ENCODE measurements at regions not wholly inside any gene's neighbourhood (a gene's known extent, or its start where the extent isn't known, plus 50 kb on each side); places are given as distances from the start of the nearest gene placed in this dataset.

DNA sequence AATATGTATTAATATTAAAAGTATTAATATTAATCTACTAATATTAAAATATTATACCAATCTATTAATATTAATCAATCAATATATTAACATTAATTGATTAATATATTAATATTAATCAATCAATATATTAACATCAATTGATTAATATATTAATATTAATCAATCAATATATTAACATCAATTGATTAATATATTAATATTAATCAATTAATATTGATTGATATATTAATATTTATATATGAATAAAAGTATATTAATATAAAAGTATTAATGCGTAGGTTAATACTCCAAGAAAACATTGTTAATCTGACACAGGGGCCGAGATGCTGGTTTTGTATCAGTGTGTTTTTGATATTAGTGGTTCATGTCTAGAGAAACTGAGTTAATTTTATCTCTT lies 1430.1 kb upstream of the SEL1L start:
- no peaks in the 10 kb centered on the region for H4K20me1 ChIP-seq (replicated peaks; ENCODE audit: insufficient read depth)
- H3K4me1 Mint-ChIP-seq, result no peaks in the 10 kb centered on the region
- no peaks in the 10 kb centered on the region; the same call in 1 of the 2 replicates for H3K4me1 ChIP-seq (ENCODE audit: insufficient read depth)
- no peaks in the 10 kb centered on the region for H3F3A ChIP-seq (replicated peaks; ENCODE audit: low read depth)
- H3K4me3 ChIP-seq, result no peak overlapping the region
- no peak overlapping the region for H3K4me3 Mint-ChIP-seq
- H3K36me3 ChIP-seq (ENCODE audit: insufficient read depth), result no peaks in the 10 kb centered on the region
- H3K27me3 Mint-ChIP-seq (ENCODE audit: insufficient read depth, low read depth, poor library complexity), result no peaks in the 10 kb centered on the region
- no peaks in the 10 kb centered on the region for H3K27me3 ChIP-seq (ENCODE audit: insufficient read depth)
- peaks cover 5% of the 10 kb centered on the region; the same call in 1 of the 3 replicates for H3K9me3 Mint-ChIP-seq
- no peaks in the 10 kb centered on the region for H3K36me3 Mint-ChIP-seq (ENCODE audit: low read depth)
- H3K27ac ChIP-seq (ENCODE audit: low read depth), result no peak overlapping the region
- no peak for TF ChIP-seq NANOG (IDR thresholded peaks at IDR 0.05; ENCODE audit: borderline replicate concordance)
- no peak for TF ChIP-seq JUNB (IDR thresholded peaks at IDR 0.05; ENCODE audit: unreplicated experiment)
- ATAC-seq (no peak), DNase-seq (ENCODE audit: low spot score) (no peak)
- no peak overlapping the region for H2AFZ ChIP-seq
- H3K4me2 ChIP-seq, result no peak overlapping the region
- H3K27ac Mint-ChIP-seq, result no peak overlapping the region
- no peaks in the 10 kb centered on the region for H3K79me2 ChIP-seq (replicated peaks; ENCODE audit: insufficient read depth)
- H3K9me2 ChIP-seq (ENCODE audit: insufficient read depth), result no peaks in the 10 kb centered on the region

DNA sequence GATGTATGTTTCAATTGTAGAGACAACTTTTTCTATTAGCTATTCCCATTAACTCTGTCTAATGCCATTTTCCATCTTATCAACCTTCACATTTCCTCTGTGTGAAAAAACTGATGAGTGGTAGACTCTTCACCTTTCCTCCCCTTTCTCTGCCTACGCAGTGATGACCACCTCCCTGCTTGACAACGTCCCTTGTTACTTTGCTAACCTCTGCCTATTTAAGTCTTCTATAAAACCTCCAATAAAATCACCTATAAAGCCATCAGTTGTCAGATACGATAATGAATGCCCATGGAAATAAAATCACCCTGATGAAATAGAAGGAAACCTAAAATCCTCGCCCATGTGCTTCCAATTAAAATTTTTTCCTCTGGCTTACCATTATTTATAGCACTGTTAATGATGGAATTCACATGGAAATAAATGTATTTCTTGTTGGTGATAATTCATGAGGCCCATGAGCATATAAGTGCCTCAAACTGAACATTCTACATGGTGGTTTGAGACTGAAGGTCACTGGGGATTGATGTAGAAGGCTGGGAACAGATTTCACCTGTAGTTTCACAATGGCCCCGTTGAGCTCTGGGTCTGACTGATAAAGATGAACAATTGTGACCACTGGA lies 1454.0 kb upstream of the SEL1L start:
- DNase-seq (ENCODE audit: low spot score), result no peak
- no peaks in the 10 kb centered on the region for H3K79me2 ChIP-seq (replicated peaks; ENCODE audit: insufficient read depth)
- no peaks in the 10 kb centered on the region for H3K9me2 ChIP-seq (ENCODE audit: insufficient read depth)
- H3K4me3 ChIP-seq, result no peak overlapping the region
- H3K27me3 ChIP-seq (ENCODE audit: insufficient read depth), result no peaks in the 10 kb centered on the region
- Mint-ChIP-seq H3K36me3 (ENCODE audit: low read depth) (no peaks in the 10 kb centered on the region), H3K27me3 (ENCODE audit: insufficient read depth, low read depth, poor library complexity) (no peaks in the 10 kb centered on the region), H3K9me3 (peaks cover 3% of the 10 kb centered on the region; the same call in 2 of the 3 replicates), H3K4me1 (no peaks in the 10 kb centered on the region), H3K27ac (no peak overlapping the region), H3K4me3 (no peak overlapping the region)
- no peaks in the 10 kb centered on the region for H4K20me1 ChIP-seq (replicated peaks; ENCODE audit: insufficient read depth)
- H3K4me2 ChIP-seq, result no peak overlapping the region
- no peaks in the 10 kb centered on the region for H3K36me3 ChIP-seq (ENCODE audit: insufficient read depth)
- H3K27ac ChIP-seq (ENCODE audit: low read depth), result no peak overlapping the region
- no peak for ATAC-seq
- H2AFZ ChIP-seq, result no peak overlapping the region
- no peaks in the 10 kb centered on the region for H3F3A ChIP-seq (replicated peaks; ENCODE audit: low read depth)
- no peaks in the 10 kb centered on the region for H3K4me1 ChIP-seq (ENCODE audit: insufficient read depth)
- no peak for TF ChIP-seq ZNF331 (CRISPR knock-in tag; IDR thresholded peaks at IDR 0.05; ENCODE audit: low read depth)
- no peak for TF ChIP-seq EZH2phosphoT487 (IDR thresholded peaks at IDR 0.05; ENCODE audit: unreplicated experiment)
- TF ChIP-seq POLR2AphosphoS5 (IDR thresholded peaks at IDR 0.05; ENCODE audit: low read depth), result no peak
- no peak for TF ChIP-seq NANOG (IDR thresholded peaks at IDR 0.05; ENCODE audit: borderline replicate concordance)
- TF ChIP-seq, protein P1, sequence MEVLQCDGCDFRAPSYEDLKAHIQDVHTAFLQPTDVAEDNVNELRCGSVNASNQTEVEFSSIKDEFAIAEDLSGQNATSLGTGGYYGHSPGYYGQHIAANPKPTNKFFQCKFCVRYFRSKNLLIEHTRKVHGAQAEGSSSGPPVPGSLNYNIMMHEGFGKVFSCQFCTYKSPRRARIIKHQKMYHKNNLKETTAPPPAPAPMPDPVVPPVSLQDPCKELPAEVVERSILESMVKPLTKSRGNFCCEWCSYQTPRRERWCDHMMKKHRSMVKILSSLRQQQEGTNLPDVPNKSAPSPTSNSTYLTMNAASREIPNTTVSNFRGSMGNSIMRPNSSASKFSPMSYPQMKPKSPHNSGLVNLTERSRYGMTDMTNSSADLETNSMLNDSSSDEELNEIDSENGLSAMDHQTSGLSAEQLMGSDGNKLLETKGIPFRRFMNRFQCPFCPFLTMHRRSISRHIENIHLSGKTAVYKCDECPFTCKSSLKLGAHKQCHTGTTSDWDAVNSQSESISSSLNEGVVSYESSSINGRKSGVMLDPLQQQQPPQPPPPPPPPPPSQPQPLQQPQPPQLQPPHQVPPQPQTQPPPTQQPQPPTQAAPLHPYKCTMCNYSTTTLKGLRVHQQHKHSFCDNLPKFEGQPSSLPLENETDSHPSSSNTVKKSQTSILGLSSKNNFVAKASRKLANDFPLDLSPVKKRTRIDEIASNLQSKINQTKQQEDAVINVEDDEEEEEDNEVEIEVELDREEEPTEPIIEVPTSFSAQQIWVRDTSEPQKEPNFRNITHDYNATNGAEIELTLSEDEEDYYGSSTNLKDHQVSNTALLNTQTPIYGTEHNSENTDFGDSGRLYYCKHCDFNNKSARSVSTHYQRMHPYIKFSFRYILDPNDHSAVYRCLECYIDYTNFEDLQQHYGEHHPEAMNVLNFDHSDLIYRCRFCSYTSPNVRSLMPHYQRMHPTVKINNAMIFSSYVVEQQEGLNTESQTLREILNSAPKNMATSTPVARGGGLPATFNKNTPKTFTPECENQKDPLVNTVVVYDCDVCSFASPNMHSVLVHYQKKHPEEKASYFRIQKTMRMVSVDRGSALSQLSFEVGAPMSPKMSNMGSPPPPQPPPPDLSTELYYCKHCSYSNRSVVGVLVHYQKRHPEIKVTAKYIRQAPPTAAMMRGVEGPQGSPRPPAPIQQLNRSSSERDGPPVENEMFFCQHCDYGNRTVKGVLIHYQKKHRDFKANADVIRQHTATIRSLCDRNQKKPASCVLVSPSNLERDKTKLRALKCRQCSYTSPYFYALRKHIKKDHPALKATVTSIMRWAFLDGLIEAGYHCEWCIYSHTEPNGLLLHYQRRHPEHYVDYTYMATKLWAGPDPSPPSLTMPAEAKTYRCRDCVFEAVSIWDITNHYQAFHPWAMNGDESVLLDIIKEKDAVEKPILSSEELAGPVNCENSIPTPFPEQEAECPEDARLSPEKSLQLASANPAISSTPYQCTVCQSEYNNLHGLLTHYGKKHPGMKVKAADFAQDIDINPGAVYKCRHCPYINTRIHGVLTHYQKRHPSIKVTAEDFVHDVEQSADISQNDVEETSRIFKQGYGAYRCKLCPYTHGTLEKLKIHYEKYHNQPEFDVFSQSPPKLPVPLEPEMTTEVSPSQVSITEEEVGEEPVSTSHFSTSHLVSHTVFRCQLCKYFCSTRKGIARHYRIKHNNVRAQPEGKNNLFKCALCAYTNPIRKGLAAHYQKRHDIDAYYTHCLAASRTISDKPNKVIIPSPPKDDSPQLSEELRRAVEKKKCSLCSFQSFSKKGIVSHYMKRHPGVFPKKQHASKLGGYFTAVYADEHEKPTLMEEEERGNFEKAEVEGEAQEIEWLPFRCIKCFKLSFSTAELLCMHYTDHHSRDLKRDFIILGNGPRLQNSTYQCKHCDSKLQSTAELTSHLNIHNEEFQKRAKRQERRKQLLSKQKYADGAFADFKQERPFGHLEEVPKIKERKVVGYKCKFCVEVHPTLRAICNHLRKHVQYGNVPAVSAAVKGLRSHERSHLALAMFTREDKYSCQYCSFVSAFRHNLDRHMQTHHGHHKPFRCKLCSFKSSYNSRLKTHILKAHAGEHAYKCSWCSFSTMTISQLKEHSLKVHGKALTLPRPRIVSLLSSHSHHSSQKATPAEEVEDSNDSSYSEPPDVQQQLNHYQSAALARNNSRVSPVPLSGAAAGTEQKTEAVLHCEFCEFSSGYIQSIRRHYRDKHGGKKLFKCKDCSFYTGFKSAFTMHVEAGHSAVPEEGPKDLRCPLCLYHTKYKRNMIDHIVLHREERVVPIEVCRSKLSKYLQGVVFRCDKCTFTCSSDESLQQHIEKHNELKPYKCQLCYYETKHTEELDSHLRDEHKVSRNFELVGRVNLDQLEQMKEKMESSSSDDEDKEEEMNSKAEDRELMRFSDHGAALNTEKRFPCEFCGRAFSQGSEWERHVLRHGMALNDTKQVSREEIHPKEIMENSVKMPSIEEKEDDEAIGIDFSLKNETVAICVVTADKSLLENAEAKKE (CRISPR knock-in tag; IDR thresholded peaks at IDR 0.05), result no peak
- TF ChIP-seq ZNF114 (CRISPR knock-in tag; IDR thresholded peaks at IDR 0.05), result no peak
- TF ChIP-seq EZH2 (IDR thresholded peaks at IDR 0.05; ENCODE audit: low read depth, unreplicated experiment), result no peak
- no peak for TF ChIP-seq JUNB (IDR thresholded peaks at IDR 0.05; ENCODE audit: unreplicated experiment)
- TF ChIP-seq, protein P2, sequence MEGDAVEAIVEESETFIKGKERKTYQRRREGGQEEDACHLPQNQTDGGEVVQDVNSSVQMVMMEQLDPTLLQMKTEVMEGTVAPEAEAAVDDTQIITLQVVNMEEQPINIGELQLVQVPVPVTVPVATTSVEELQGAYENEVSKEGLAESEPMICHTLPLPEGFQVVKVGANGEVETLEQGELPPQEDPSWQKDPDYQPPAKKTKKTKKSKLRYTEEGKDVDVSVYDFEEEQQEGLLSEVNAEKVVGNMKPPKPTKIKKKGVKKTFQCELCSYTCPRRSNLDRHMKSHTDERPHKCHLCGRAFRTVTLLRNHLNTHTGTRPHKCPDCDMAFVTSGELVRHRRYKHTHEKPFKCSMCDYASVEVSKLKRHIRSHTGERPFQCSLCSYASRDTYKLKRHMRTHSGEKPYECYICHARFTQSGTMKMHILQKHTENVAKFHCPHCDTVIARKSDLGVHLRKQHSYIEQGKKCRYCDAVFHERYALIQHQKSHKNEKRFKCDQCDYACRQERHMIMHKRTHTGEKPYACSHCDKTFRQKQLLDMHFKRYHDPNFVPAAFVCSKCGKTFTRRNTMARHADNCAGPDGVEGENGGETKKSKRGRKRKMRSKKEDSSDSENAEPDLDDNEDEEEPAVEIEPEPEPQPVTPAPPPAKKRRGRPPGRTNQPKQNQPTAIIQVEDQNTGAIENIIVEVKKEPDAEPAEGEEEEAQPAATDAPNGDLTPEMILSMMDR (conservative IDR thresholded peaks at IDR 0.05; ENCODE audit: low read depth in 2 of 2), result no peak
- TF ChIP-seq, protein P3, sequence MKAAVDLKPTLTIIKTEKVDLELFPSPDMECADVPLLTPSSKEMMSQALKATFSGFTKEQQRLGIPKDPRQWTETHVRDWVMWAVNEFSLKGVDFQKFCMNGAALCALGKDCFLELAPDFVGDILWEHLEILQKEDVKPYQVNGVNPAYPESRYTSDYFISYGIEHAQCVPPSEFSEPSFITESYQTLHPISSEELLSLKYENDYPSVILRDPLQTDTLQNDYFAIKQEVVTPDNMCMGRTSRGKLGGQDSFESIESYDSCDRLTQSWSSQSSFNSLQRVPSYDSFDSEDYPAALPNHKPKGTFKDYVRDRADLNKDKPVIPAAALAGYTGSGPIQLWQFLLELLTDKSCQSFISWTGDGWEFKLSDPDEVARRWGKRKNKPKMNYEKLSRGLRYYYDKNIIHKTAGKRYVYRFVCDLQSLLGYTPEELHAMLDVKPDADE (IDR thresholded peaks at IDR 0.05), result no peak

Measured in GM23338 (cell line).